ENCODE measurements at regions not wholly inside any gene's neighbourhood (a gene's known extent, or its start where the extent isn't known, plus 50 kb on each side); places are given as distances from the start of the nearest gene placed in this dataset.
"Not testable (repeated sequence)": the region's sequence is repeated elsewhere in the genome, so short reads cannot be mapped to it uniquely, and the experiment has no call there.

- no peak for DNase-seq
These were observed 679.9 kb downstream of the NTRK3 start for GRCh38 chr15:87576486-87577176.

- no peak for DNase-seq
These were observed 680.6 kb downstream of the NTRK3 start for GRCh38 chr15:87575896-87576473.

GRCh38 chr15:87573534-87573933 is 683.0 kb downstream of the NTRK3 start:
- DNase-seq: no peak

- no peak for DNase-seq
These were observed 683.5 kb downstream of the NTRK3 start for GRCh38 chr15:87573039-87573438.

- DNase-seq: no peak
These were observed 684.1 kb downstream of the NTRK3 start for GRCh38 chr15:87572381-87572910.

GRCh38 chr15:87570206-87570605 is 686.3 kb downstream of the NTRK3 start:
- DNase-seq: no peak

GRCh38 chr15:87569581-87569980 is 687.0 kb downstream of the NTRK3 start:
- no peak for DNase-seq

- DNase-seq: no peak
These were observed 689.0 kb downstream of the NTRK3 start for GRCh38 chr15:87567406-87568030.

- DNase-seq: no peak
These were observed 690.3 kb downstream of the NTRK3 start for GRCh38 chr15:87566236-87566635.

- no peak for DNase-seq
These were observed 691.9 kb downstream of the NTRK3 start for GRCh38 chr15:87564681-87565080.

- no peak for DNase-seq
These were observed 692.7 kb downstream of the NTRK3 start for GRCh38 chr15:87563869-87564268.

- DNase-seq: no peak
These were observed 694.3 kb downstream of the NTRK3 start for GRCh38 chr15:87562203-87562602.

- DNase-seq: no peak
These were observed 694.9 kb downstream of the NTRK3 start for GRCh38 chr15:87561641-87562040.

- no peak for DNase-seq
These were observed 698.7 kb downstream of the NTRK3 start for GRCh38 chr15:87557881-87558280.

- DNase-seq: no peak
These were observed 699.7 kb downstream of the NTRK3 start for GRCh38 chr15:87556886-87557285.

GRCh38 chr15:87549860-87550259 is 706.7 kb downstream of the NTRK3 start:
- no peak for DNase-seq

GRCh38 chr15:87549296-87549695 is 707.2 kb downstream of the NTRK3 start:
- DNase-seq: no peak

- not testable (repeated sequence) for DNase-seq
These were observed 707.9 kb downstream of the NTRK3 start for GRCh38 chr15:87548590-87548989.

- no peak for DNase-seq
These were observed 708.9 kb downstream of the NTRK3 start for GRCh38 chr15:87547470-87548181.

GRCh38 chr15:87538327-87538834 is 718.2 kb downstream of the NTRK3 start:
- no peak for DNase-seq

GRCh38 chr15:87537295-87537694 is 719.2 kb downstream of the NTRK3 start:
- no peak for DNase-seq

- DNase-seq: not testable (repeated sequence)
These were observed 722.9 kb downstream of the NTRK3 start for GRCh38 chr15:87533637-87534036.

GRCh38 chr15:87528873-87529272 is 727.7 kb downstream of the NTRK3 start:
- no peak for DNase-seq

Measured in stimulated activated CD4-positive, alpha-beta T cell treated with anti-CD3 and anti-CD28 coated beads, Interleukin-12 subunit alpha, Interleukin-12 subunit beta, amount 100 ng/mL, for 4 hours (primary cell).